Activated naive CD4-positive, alpha-beta T cell treated with anti-CD3 and anti-CD28 coated beads, Interleukin-2, amount 50 U/mL, for 16 hours (primary cell): ENCODE measurements at regions not wholly inside any gene's neighbourhood (a gene's known extent, or its start where the extent isn't known, plus 50 kb on each side); places are given as distances from the start of the nearest gene placed in this dataset.

Experiments
- DNase-seq: peaks from one replicate; pipeline ENCODE4 v3.0.0-alpha.2; 2020

DNA sequence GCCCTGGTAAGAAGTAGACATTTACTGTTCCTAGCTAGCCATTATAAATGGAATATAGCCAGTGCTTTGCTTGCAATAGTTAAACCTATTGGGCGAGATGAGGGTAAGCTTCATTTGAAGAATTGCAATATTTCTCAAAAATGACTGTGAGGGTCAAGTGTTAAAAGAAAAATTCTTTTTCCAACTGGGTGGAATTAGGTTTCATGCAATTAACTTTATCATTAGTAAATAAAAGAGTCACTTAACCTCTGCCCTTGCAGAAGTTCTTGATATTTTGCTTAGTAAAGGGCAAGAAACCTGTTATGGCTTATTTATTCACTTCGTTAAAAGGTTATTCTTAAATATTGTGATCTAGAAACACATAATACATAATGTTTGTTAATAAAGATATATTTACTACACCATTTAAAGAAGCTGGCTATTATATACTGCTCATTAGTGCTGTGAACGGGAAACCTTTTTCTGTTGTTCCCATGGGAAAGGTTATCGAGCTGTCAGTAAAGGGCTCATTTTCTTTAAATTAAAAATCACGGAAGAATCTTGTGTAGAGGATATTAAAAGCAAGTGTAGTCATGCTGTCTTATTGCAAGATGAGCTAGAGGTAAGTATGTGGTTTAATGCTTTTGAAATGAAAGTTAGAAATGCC, 370.5 kb downstream of the CSNK1G3 start:
- no peak for DNase-seq

DNA sequence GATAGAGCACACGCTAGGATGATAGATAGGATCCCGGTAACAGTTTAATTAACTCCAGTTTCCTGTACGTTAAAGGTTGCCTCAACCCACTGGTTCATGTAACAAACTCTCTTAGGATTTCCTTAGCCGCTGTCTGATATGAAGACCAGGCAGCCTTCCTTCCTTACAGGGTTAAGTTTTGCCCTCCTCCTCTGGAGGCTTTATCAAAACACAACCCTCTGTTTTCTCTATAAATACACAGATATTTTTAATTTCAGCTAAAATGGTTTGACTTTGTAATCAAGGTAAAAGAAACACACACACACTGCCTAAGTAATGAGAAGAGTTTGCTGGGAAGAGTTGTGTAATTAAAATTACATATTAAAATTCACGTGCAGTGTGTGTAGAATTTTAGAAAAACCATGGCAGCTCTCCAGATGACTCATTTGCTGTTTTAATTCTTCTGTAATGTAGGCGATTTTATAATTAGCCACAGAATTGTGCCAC, 369.8 kb downstream of the CSNK1G3 start:
- DNase-seq: no peak

DNA sequence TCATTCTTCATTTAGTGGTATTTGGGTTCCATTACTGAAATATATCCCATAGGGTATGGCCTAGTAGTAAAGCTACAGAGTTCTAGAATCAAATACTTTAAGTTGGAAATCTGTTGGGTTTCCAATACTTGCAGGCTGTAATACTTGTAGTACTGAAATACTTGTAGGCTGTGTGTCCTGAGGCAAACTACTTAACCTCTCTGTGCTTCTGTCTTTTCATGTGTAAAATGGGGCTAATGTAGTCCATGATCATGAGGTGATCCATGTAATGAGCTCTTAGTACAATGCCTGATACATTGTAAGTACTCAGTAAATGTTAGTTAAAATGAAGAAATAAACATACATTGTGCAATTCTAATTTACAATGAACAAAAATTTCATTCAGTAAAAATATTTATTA, 368.9 kb downstream of the CSNK1G3 start:
- DNase-seq: no peak

DNA sequence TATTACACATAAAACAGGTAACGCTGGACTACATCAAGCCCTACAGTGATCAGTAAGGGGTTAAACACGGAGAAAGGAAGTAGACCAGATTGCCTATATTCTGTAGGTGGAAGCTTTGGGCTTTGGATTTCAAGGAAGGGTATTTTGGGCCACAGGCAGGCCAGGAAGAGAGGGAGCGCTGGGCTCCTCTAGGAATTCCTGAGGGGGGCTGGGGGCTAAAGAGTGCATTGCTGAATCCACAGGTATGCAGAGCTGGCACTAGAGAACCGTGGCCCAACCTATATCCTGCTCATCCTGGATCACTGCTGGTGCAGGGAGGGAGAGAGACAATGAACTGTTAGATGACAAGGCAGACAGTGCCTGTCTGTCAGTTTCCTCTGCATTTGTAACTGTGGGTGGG, 367.1 kb downstream of the CSNK1G3 start:
- DNase-seq: no peak

DNA sequence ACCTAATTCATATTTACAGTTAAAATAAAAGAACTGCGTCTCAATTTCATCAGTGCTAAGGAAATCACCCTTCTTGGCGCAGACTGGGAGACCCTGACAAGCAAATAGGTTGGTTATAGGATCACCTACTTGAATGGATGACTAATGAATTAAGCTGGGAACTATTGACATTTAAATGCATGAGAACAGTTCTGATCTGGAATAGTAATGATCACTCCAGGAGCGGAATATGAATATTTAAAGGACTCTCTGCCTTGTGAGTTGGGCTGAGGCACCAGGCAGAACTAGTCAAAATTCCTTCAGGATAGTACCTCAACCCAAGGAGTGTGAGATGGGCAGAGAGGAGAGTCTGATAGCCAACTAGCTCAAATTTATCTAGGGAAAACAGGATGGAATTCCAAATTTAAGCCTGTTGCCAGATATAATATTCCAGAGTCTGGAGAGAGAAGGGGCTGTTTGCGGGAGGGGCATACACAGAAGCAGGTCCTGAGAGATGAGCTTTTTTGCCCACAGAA, 364.4 kb downstream of the CSNK1G3 start:
- DNase-seq: no peak

DNA sequence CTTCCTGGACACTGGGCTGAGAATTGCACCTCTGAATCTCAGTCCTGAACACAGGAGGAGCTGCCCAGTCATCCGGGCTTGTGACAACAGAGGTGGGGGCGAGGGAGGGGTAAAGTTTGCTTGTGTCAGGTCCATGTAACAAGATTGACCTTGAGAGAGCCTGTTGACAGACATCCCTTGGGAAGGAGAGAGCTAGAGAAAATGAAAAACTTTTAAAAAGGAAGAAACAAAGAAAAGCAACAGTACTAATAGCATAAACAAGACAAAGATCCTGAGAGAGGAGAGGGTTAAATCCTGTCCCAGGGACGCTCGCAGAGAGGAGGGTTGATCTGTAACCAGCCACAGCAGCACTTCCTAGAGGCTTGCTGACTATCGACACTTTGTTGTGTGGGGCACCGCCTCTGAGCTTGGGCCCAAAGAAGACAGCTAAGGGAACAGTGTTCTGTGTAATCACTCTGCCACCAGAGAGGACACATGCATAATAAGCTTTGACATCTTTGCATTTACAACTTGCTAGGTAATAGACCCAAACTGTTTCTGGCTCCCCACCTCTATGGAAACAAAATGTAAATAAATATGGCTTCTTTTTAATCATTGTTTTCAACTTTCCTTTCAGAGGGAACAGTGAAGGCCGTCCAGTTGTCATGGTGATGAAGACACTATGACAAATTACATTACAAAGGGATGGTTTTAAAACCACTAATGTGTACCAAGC, 363.7 kb downstream of the CSNK1G3 start:
- DNase-seq: no peak

DNA sequence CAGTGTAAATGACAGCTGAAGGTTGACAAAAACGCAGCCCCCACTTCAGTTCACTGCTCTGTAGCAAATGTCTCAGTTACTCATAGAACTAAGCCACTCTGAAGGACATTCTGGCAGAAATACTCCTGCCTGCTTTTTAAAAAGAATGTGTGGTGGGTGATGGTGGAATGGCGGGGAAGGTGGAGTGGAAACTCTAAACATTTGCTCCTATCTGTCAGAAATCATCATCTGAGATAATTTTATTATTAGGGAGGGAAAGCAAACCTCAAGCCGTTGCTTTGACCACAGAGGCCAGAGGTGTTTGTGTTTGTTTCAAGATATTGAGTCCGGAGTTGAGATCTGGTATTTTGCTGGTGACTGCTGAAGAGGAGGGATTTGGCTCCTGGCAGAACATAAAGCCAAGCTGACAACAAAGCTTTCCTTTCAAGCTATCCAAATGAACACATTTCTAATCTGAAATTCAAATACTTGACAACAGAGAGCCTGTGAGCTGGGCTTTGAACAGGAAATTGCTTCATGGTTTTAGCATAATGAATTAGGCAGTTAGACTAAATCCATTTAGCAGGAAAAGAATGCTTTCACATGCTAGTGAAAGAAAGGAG, 362.7 kb downstream of the CSNK1G3 start:
- no peak for DNase-seq

DNA sequence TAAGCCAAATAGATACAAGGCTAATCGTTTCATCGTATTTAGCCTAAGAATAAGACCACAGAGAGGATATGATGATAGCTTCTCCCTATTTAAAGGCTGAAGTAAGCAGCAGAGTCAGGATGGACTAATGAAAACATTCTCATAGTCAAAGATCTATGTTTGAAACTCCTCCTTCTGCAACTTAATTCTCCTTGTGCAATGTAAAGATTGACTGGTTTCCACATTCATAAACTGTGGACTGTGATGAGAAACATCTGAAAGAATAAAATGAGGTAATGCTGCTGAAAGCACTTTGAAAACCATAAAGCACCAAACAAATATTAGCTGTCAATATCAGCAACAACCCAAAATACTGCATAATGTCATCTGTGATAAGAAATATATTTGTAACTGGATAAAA, 361.9 kb downstream of the CSNK1G3 start:
- no peak for DNase-seq

DNA sequence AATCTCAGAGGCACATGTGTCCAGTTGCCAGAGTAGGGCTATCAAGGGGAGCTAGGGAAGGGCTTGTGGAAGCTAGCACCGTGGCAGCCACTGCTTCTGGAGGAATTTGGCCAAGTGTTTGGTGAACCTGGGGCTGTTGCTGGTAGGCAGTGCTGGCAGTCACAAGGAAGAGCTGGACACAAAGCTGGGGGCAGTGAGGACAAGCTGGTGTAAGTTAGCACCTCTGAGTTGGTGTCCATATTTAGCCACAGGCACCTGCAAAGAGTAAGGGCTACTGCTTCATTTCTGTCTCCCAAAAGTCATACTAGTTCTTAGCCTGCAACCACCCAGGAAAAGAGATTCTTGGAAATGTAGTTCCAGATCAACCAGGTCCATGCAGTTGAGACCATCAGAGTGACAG, 359.4 kb downstream of the CSNK1G3 start:
- no peak for DNase-seq

DNA sequence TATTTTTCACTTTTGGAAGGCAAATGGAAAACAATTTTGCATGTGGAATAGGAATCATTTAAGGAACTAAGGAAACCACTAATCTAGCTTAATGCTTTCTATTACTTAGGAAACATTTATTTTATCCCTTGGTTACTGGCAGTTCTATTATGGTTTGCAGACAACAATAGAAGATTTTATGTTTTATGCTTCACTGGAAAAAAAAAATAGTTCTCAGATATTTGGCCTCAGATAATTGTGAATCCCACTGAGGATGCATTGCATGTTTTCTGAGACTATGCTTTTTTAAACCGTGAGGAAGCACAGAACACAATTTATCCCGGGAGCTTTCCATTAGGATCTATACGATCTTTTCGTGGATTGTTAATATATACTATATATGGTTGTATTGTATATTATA, 356.9 kb downstream of the CSNK1G3 start:
- no peak for DNase-seq

DNA sequence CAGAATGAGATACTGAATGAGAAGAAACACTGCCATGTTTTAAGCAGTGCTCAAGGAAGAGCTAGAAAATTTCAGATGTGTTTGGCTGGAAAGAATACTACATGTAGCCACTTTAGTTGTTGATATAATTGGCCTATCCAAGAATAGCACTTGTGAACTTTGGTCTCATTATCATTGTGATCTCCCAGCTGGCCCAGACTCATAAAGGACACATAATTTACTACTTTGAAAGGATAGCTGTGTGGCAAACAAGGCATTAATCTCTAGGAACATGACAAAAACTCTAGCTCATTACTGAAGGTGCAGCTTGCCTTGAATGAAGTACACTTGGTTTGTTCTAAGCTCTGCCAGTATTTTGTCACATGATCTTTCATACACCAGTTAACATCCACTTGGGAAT, 356.3 kb downstream of the CSNK1G3 start:
- DNase-seq: no peak

DNA sequence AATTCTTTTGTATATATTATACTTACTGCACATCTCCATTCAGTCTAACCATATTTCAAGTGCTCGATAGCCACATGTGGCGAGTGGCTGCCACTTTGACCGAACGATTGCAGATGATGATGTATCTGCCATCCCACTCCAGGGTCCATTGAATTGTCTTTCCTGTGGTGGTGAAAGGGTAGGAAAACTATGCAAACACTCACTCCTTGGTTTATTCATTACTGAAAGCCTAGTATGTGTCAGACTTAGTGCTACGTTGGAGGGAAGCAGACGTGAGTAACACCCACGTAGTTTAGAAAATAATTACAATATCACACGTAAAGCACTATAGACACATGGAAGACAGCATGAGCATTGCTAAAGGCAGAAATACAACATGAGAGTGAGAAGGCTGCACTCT, 353.7 kb downstream of the CSNK1G3 start:
- DNase-seq: no peak

DNA sequence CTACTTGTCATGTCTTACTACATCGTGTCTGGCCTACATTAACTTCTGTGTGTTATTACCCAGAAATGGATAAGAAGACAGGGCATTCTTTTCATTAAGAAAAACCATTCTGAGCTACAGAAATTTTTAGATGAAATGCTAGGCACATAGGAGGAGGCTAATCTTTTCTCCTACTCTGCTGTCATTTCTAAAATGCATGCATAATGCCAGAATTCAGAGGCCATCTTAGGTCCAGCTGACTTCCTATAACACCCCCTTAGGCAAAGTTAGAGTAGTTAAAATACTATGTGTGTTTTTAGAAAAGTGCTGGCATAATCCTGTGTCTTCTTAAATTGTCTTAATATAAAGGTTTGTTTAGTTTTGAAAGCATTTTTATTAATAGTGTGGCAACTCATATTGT, 352.6 kb downstream of the CSNK1G3 start:
- DNase-seq: no peak

DNA sequence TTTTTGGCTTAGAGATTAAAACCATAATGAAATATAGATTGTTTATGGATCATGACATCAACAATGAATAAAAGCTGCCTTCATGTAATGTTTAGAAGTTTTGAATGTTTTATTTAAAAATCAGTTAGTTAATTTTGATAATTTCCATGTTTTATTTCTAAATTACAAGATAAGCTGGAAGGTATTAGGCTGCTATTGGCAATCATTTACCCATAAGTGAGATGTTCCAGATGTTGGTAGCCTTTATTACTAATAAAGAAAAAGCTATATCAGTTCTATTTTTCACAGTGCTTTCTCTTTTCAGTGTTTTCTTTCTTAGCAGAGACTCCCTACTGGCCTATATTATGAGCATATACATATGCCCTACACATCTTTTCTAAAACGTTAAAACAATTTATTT, 347.0 kb downstream of the CSNK1G3 start:
- DNase-seq: no peak

DNA sequence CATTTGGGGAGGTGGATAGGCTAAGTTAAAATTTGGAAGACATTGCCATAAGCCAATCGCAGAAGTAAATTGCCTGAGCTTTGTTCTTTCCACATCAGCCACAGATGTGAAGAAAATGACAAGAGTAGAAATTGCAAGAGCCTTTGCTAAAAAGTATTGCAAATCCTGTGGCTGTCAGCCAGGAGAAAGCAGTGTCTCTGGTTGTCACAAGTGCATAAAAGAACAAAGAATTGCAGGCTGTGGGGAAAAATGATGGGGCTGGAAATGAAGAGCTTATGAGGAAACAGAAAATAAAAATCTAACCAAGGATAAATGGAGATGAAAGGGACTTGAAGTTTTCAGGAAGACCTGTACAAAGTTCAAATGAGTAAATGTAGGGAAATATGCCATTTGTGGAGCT, 344.8 kb downstream of the CSNK1G3 start:
- DNase-seq: no peak

DNA sequence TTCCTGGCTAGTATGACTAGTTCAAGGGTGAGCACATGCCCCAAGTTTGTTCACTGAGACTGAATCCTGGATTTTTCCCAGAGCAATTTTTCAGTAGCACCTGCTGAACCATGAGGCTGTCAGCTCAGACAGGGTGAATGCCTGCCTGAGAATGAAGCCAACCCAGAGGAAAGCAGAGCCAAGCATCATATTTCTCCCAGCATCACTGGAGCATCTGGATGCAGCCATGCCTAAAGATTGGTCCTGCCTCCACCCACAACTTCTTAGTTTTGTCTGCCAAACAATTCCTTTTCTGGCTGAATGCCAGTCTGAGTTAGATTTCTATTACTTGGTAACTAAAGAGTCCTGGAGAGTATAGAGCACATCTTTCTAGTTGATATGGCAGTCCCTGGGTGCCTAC, 343.6 kb downstream of the CSNK1G3 start:
- no peak for DNase-seq

DNA sequence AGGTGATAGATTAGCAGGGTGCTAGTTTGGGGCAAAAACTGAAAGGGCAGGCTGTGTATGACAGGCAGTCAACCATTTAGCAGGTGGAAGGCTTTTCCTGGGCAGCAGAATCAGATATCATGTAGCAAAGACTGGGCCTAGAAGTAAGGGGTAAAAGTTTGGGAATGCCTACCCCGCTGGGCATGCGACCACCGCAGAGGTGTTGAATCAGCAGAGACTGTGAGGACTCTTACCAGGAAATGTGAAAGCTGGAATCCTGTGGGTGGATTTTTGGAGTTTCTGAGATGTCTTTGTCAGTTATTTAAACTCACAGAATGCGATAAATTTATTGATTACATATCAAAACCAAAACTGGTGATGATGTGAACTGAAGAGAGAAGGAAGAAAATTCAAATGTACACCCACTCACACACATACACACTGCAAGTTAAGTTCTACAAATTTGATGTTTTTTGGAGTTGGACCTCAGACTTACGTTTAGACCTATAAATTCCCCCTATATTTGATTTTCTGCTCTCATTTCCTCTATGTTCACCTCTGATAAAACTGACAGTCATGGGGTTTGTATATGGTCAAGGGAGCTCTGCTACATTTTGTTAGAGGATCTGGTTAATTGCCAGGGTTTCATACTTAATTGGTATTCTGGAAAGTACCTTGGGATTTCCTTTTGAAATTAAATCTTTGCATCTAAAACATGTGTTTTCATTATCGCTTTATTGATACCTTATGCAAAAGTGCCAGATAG, 333.6 kb downstream of the CSNK1G3 start:
- no peak for DNase-seq

DNA sequence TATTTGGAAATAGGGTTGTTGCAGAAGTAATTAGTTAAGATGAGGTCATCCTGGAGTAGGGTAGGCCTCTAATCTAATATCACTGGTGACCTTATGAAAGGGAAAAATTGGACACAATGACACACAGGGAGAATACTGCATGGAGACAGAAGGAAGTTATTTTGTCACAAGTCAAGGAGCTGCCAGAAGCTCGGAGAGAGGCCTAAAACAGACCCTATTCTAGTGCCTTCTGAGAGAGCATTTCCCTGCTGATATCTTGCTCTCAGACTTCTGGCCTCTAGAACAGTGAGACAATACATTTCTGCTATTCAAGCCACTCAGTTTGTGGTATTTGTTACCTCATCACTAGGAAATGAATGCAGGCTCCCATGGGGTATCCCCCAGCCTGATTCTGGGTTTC, 332.9 kb downstream of the CSNK1G3 start:
- DNase-seq: no peak

DNA sequence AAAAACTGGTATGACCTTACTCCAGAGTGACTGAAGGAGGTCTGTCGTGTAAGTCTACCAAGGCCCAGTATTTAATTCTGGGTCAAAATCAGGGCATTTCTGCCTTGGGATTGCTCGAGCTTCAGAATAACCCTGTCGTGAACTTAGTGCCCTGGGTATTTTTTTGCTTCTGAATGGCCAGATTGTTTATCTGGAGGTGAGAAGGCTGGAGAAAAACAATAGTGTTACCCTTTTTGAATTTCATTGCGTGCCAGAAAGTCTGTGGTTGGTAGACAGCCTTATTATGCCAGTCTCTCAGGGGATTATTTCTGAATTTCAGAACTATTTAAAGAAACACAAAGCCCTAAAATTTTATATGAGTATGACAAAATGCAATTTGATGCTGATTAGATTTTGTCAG, 323.4 kb downstream of the CSNK1G3 start:
- DNase-seq: no peak

DNA sequence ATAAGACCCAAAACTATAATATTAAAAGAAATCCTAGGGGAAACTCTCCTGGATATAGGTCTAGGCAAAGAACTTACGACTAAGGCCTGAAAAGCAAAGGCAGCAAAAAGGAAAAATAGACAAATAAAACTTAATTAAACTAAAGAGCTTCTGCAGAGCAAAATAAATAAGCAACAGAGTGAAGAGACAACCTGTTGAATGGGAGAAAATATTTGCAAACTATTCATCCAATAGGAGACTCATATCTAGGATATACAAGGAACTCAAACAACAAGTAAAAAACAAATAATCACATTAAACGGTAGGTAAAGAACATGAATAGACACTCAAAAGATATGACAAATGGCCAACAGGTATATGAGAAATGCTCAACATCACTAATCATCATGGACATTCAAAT, 318.6 kb downstream of the CSNK1G3 start:
- DNase-seq: no peak

DNA sequence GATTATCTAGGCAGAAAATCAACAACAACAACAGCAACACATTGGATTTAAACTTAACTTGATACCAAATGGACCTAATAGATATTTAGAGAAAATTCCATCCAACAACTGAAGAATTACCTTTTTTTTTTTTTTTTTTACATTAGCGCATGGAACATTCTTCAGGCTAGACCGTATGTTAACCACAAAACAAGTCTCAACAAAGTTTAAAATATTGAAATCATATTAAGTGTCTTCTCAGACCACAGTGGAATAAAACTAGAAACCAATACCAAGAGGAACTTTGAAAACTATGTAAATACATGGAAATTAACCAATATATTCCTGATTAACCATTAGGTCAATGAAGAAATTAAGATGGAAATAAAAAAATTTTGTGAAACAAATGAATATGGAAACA, 315.8 kb downstream of the CSNK1G3 start:
- DNase-seq: no peak

DNA sequence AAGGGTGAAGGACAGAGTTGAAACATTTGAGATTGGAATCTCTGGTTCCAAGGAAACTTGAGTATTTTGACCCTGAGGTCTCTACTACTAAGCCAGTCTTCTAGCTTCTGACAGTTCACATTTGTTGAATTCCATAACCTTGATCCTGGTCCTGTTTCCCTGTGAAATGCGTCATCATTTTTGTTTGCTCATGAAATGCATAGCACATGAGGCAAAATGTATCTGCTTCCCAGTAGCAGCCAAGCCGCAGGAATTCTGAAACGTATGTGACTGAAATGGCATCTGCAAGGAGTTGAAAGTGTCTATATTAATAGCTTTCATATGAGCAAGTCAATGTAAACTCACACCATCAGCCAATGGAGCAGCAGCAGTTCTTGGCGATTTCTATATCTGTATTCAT, 307.9 kb downstream of the CSNK1G3 start:
- no peak for DNase-seq

DNA sequence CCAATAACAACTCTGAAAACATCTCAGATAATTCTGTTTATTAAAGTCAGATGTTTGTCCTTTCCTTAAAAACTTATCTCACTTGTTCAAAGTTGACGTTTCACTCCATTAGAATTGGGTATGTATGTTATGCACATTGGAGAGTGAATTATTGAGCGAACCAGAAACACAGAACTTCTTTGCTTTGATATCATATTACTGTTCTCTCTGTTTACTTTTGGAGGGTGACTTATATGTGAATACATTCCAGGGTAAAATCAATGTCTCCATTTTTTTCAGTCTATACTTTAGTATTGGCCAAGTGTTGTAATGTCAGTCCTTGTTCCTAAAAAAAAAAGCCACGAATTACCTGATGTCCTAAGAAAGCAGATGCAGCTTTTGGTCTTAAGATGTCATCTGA, 307.4 kb downstream of the CSNK1G3 start:
- no peak for DNase-seq

DNA sequence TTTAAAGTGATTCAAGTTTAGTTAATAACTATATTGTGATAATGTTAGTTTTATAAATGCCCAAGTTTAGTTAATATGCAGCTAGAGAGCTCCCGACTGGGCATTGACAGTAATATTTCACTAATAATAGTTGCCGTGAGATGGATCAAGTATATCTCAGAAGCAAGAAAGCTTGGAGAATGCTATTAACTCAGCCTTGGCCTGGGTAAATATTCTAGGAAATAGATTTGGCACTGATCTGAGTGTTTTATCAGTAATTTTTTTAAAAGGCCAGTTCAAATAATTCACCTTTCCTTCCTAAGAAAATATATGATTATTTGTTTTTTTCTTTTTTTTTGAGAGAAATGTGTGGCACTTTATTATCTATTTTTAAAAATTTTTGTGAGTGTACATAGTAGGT, 305.3 kb downstream of the CSNK1G3 start:
- no peak for DNase-seq
